ENCODE measurements at regions not wholly inside any gene's neighbourhood (a gene's known extent, or its start where the extent isn't known, plus 50 kb on each side); places are given as distances from the start of the nearest gene placed in this dataset.

DNA sequence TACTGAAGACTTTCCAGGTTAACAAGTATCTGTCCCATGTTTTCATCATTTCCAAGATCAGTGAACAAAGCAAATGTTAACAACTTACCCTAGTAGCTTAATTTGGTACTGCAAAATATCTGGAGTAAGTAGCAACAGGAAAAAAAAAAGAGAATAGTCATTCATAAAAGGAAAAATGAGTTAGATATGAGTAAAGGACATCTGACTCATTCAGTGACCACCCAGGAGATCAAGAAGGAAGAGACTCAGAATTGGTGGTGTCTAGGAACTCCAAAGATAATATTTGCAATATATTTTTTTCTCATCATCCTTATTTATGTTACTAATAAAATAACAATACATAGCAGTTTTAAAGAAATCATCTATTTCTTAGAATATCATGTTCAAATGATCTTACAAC, 253.8 kb upstream of the COL8A1 start:
- intact Hi-C loops (cut with DNase I), result no loop called here
- no peak for FAIRE-seq
- TF ChIP-seq, protein P1, sequence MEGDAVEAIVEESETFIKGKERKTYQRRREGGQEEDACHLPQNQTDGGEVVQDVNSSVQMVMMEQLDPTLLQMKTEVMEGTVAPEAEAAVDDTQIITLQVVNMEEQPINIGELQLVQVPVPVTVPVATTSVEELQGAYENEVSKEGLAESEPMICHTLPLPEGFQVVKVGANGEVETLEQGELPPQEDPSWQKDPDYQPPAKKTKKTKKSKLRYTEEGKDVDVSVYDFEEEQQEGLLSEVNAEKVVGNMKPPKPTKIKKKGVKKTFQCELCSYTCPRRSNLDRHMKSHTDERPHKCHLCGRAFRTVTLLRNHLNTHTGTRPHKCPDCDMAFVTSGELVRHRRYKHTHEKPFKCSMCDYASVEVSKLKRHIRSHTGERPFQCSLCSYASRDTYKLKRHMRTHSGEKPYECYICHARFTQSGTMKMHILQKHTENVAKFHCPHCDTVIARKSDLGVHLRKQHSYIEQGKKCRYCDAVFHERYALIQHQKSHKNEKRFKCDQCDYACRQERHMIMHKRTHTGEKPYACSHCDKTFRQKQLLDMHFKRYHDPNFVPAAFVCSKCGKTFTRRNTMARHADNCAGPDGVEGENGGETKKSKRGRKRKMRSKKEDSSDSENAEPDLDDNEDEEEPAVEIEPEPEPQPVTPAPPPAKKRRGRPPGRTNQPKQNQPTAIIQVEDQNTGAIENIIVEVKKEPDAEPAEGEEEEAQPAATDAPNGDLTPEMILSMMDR (IDR thresholded peaks at IDR 0.05; ENCODE audit: borderline replicate concordance, extremely low read depth, insufficient read depth), result no peak

DNA sequence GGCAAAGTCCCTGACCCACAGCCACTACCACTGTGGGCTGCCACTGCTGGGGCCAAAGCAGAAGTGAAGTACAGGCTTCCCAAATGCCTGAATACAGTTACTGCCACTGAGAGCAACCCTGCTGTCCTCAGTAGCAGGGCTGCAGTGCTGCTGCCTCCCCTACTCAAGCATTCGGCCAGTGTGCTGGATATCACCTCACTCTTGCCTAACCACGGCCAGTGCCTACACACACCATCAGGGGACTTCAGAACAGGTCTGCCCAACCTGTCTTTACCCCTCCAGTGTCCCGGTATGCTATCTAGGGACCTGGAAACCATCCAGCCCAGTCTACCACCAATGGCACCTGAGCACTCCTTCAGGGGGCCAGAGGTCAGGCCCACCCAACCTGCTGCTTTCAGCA, 261.5 kb upstream of the COL8A1 start:
- H3K36me3 ChIP-seq (ENCODE audit: control insufficient read depth in 2 of 3, insufficient read depth in 3 of 3, low read length in 3 of 3), result no peaks in the 10 kb centered on the region
- no peaks in the 10 kb centered on the region for H3K4me1 ChIP-seq (ENCODE audit: control insufficient read depth in 2 of 3, insufficient read depth in 2 of 3, low read depth in 1 of 3, low read length in 3 of 3)
- FAIRE-seq, result no peak
- intact Hi-C loops (cut with DNase I), result no loop called here
- DNase-seq, result no peak
- H3K4me3 ChIP-seq (ENCODE audit: low read length in 3 of 3), result no peak overlapping the region
- H3K9ac ChIP-seq (ENCODE audit: low read length in 3 of 3), result no peak overlapping the region
- no peak overlapping the region for H3K27ac ChIP-seq (ENCODE audit: low read depth in 2 of 2, low read length in 2 of 2)
- H3K9me3 ChIP-seq (ENCODE audit: control insufficient read depth in 2 of 3, insufficient read depth in 1 of 3, low read length in 3 of 3), result no peaks in the 10 kb centered on the region
- TF ChIP-seq, protein P1 (IDR thresholded peaks at IDR 0.05; ENCODE audit: borderline replicate concordance, extremely low read depth, insufficient read depth), result no peak
- H3K27me3 ChIP-seq (ENCODE audit: control insufficient read depth, insufficient read depth, low read length), result no peaks in the 10 kb centered on the region

More for the DNA sequence above, 253.8 kb upstream of the COL8A1 start:
- Histone ChIP-seq H3K4me3 (ENCODE audit: low read length in 3 of 3) (no peak overlapping the region), H3K4me1 (ENCODE audit: control insufficient read depth in 2 of 3, insufficient read depth in 2 of 3, low read depth in 1 of 3, low read length in 3 of 3) (no peaks in the 10 kb centered on the region), H3K9ac (ENCODE audit: low read length in 3 of 3) (no peak overlapping the region), H3K27me3 (ENCODE audit: control insufficient read depth, insufficient read depth, low read length) (no peaks in the 10 kb centered on the region), H3K27ac (ENCODE audit: low read depth in 2 of 2, low read length in 2 of 2) (no peak overlapping the region), H3K9me3 (ENCODE audit: control insufficient read depth in 2 of 3, insufficient read depth in 1 of 3, low read length in 3 of 3) (no peaks in the 10 kb centered on the region), H3K36me3 (ENCODE audit: control insufficient read depth in 2 of 3, insufficient read depth in 3 of 3, low read length in 3 of 3) (no peaks in the 10 kb centered on the region)
- no peak for DNase-seq

GRCh38 chr3:99373846-99374210, 264.6 kb upstream of the COL8A1 start:
- TF ChIP-seq, protein P1 (IDR thresholded peaks at IDR 0.05; ENCODE audit: borderline replicate concordance, extremely low read depth, insufficient read depth), result no peak
- no peaks in the 10 kb centered on the region for H3K36me3 ChIP-seq (ENCODE audit: control insufficient read depth in 2 of 3, insufficient read depth in 3 of 3, low read length in 3 of 3)
- no peak overlapping the region for H3K4me3 ChIP-seq (ENCODE audit: low read length in 3 of 3)
- intact Hi-C loops (cut with DNase I), result no loop called here
- no peaks in the 10 kb centered on the region for H3K27me3 ChIP-seq (ENCODE audit: control insufficient read depth, insufficient read depth, low read length)
- H3K9me3 ChIP-seq (ENCODE audit: control insufficient read depth in 2 of 3, insufficient read depth in 1 of 3, low read length in 3 of 3), result no peaks in the 10 kb centered on the region
- no peak overlapping the region for H3K9ac ChIP-seq (ENCODE audit: low read length in 3 of 3)
- H3K4me1 ChIP-seq (ENCODE audit: control insufficient read depth in 2 of 3, insufficient read depth in 2 of 3, low read depth in 1 of 3, low read length in 3 of 3), result no peaks in the 10 kb centered on the region
- H3K27ac ChIP-seq (ENCODE audit: low read depth in 2 of 2, low read length in 2 of 2), result no peak overlapping the region
- DNase-seq (no peak), FAIRE-seq (no peak)

GRCh38 chr3:99373088-99373845, 265.1 kb upstream of the COL8A1 start:
- Histone ChIP-seq H3K36me3 (ENCODE audit: control insufficient read depth in 2 of 3, insufficient read depth in 3 of 3, low read length in 3 of 3) (no peaks in the 10 kb centered on the region), H3K9me3 (ENCODE audit: control insufficient read depth in 2 of 3, insufficient read depth in 1 of 3, low read length in 3 of 3) (no peaks in the 10 kb centered on the region), H3K4me1 (ENCODE audit: control insufficient read depth in 2 of 3, insufficient read depth in 2 of 3, low read depth in 1 of 3, low read length in 3 of 3) (no peaks in the 10 kb centered on the region), H3K4me3 (ENCODE audit: low read length in 3 of 3) (no peak overlapping the region), H3K27me3 (ENCODE audit: control insufficient read depth, insufficient read depth, low read length) (no peaks in the 10 kb centered on the region), H3K9ac (ENCODE audit: low read length in 3 of 3) (no peak overlapping the region), H3K27ac (ENCODE audit: low read depth in 2 of 2, low read length in 2 of 2) (no peak overlapping the region)
- no peak for DNase-seq
- TF ChIP-seq, protein P1 (IDR thresholded peaks at IDR 0.05; ENCODE audit: borderline replicate concordance, extremely low read depth, insufficient read depth), result no peak
- no peak for FAIRE-seq
- intact Hi-C loops (cut with DNase I), result no loop called here

Data from kidney (tissue), 13 donors.